HG03103 (cell line): ENCODE measurements at regions not wholly inside any gene's neighbourhood (a gene's known extent, or its start where the extent isn't known, plus 50 kb on each side); places are given as distances from the start of the nearest gene placed in this dataset.
"Not testable (repeated sequence)": the region's sequence is repeated elsewhere in the genome, so short reads cannot be mapped to it uniquely, and the experiment has no call there.

Experiments
- ATAC-seq: cut with Tn5 transposase; IDR thresholded peaks from one replicate; pipeline ENCODE4 v1.9.1; 2021; ENCODE audit warnings: low read depth; ENCODE audit not compliant: unreplicated experiment

DNA sequence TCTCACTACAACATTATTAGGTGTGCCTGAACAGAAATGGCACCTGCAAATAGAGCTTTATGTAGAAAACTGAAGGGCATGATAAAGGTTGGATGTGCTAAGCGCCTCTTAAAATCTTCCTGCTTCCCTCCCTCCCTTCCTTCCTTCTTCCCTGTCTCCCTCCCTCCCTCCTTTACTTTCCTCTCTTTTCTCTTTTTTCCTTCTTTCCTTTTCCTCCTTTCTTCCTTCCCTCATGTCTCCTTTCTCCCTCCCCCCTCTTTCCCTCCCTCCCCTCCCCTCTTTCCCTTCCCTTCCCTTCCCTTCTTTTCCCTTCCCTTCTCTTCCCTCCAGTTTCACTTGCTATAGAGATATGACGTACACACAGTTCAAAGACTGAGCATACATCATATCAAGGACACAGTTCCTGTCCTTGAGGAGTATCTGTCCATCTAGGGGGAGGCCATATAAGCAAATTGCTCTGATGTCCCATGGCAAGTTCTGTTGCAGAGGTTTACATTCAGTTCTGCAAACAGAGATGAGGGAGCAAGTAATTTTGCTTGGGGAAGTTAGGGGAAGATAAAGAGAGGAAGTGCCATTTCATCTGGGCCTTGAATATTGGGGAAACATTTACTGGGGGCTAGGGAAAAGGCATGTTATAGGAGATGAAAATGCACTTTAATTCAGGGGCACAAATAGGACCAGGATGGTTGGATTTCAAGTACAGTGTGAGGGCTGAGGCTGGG, 79.0 kb upstream of the EEF1E1 start:
- ATAC-seq: no peak

DNA sequence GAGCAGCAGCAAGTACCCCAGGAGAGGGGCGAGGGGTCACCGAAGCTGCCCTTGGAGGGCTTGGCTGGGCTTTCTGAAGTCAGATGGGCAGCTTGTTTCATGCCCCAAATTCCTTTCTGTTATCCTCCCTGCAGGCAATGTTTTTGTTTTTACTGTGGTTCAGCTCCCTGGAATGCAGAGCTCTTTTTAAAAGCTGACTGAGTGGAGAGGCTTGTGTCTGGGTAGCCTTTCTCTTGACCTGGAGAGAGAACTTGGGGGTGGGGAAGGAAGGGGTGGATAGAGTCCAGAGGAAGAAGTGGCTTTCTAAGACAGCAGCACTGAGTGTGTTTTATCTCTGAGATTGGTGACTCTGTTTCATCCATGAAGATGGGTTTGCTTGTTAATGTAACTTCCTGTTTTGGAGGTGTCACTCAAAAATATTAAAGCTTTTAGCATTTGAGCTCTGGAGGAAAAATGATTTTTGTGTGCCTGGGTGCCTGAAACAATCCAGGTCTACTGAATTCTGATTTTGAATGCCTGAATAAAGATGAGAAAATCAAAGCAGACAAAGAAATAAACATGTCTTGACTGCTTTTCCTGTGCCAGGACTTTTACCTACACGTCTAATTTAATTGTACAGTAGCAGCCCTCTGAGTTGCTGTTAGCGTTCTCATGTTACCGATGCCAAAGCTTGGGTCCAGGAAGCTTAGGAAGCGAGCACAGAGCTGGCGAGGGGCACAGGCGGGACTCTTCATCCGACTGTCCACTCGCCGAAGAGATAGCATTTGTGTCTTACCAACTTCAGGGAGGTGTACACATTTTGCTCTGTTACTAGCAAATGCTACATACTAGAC, 78.2 kb upstream of the EEF1E1 start:
- ATAC-seq: no peak

DNA sequence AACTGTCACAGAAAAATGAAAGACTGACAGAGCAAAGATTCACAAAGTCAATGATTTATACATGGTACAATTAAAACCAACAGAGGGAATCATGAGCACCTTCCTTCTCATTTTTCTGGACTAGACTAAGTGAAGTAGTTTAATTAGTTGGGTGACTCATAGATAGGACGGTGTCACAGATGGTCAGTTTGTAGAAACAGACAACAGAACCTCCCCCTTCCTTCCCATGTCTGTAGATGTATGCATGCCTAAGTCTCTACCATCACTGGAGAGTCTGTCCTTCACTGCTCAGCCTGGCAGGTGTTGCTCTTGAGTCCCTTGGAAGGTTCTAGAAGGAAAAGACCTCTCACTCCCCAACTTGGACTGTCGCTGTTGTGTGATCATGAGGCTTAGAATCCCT, 75.4 kb upstream of the EEF1E1 start:
- ATAC-seq: no peak

DNA sequence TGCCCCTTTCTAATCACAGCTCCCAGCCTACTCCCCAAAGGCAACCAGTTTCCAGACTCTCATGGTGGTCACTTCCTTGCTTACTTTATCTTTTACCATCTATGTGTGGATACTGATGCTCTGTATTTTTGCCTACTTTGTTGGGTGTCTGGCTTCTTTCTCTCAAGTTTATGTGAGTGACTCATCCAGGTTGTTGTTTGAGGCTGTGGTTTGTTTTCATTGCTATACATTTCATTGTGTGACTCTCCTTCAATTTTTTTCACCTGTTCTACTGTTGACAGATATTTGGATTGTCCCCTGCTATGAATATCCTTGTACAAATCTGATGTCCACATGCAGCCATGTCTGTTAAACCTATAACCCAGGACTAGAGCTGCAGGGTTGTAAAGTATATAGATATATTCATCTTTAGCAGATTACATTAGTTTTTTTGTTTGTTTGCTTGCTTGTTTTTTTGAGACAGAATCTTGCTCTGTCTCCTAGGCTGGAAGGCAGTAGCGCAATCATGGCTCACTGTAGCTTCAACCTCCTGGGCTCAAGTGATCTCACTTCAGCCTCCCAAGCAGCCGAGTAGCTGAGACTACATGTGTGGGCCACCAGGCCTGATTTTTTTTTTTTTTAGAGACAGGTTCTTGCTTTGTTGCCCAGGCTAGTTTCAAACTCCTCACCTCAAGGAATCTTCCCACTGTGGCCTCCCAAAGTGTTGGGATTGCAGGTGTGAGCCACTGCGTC, 72.9 kb upstream of the EEF1E1 start:
- no peak for ATAC-seq

DNA sequence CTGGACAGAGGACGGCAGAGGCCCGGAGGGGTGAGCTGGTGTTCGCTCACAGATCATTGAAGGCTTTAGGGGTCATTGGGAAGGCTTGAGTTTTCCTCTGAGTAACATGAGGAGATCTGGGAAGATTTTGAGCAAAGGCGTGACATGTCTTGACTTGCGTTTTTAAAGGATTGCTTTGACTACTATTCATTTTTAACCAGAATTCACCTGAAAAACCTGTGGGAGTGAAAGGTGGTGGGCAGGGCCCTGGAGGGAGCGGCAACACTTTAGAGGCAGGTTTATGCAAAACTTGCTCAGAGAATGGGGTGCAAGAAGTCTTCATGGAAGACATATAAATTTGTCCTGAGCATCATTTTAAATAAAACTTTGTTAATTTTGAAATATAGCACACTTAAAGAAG, 72.2 kb upstream of the EEF1E1 start:
- no peak for ATAC-seq

DNA sequence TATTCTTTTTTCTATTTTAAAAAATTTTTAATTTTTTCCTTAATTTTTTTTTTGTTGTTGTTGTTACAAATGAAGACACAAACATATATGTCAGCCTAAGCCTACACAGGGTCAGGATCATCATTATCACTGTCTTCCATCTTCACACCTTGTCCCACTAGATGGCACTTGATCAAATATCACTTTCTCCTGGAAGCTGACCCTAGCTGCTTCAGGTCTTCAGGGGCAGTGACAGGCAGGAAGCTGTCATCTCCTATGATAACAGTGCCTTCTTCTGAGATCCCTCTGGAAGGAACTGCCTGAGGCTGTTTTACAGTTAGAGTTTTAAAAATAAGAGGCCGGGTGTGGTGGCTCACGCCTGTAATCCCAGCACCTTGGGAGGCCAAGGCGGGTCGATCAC, 70.2 kb upstream of the EEF1E1 start:
- no peak for ATAC-seq

DNA sequence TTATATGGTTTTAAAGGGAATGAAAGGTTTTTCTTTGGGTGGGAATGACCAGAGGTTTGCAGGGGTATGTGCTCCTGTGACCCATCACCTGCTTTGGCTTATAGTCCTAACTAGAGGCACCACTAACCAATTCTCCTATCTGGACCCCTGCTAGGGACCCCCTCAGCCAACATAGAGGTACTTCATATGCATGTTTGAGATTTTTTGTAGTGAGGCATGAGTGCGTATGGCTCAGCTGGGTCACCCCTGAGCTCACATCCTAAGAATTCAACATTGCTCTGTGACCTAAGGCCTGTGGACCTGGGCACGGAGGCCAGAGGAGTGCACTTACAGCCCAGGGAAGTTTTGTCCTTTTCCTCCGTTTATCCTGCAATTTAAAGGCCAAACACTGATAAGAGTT, 68.4 kb upstream of the EEF1E1 start:
- ATAC-seq: no peak

DNA sequence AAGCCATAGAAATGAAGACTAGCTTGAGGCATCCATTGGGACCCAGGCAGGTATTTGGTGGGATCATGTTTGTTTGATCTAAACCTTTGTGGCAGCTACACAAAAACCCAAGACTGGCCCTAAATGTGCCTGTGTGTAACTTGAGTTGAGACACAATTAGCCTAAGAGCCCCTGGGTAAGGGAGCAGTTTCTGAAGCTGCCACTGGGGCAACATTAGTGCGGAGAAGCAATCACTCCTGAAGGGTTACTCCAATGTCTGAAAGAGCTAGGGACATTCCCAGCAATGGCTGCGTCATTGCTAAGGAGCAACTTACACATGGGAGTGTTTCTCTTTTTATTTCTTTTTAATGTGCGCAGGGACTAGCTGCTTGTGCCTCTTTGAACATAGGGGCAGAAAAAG, 67.9 kb upstream of the EEF1E1 start:
- no peak for ATAC-seq

DNA sequence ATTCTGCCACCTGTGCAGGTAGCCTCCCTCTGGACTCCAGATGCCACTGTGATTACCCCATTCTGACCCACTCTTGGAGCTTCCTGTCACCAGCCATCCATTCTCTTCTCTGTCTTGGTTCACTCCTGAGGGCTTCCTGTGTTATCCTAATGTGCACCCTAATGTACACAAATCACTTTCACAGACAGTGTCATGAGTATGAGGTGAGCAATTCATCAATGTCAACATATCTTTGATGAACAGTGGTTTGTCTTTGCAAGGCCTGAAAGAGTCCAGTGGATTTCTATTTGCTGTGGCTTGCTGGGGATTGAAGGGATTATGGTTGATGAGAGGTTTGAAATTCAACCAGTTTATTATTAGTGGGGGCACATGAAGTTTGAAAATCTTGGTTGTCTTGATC, 63.8 kb upstream of the EEF1E1 start:
- ATAC-seq: no peak

DNA sequence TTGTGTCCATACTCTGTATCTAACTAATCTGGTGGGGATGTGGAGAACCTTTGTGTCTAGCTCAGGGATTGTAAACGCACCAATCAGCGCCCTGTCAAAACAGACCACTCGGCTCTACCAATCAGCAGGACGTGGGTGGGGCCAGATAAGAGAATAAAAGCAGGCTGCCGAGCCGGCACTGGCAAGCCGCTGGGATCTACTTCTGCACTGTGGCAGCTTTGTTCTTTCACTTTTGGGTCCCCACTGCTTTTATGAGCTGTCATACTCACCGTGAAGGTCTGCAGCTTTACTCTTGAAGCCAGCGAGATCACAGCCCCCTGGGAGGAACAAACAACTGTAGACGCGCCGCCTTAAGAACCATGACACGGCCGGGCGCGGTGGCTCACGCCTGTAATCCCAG, 62.7 kb upstream of the EEF1E1 start:
- ATAC-seq: not testable (repeated sequence)

DNA sequence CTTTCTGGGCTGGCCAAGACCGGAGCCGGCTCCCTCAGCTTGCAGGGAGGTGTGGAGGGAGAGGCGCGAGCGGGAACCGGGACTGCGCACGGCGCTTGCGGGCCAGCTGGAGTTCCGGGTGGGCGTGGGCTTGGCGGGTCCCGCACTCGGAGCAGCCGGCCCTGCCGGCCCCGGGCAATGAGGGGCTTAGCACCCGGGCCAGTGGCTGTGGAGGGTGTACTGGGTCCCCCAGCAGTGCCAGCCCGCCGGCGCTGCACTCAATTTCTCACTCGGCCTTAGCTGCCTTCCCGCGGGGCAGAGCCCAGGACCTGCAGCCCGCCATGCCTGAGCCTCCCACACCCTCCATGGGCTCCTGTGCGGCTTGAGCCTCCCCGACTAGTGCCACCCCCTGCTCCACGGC, 61.9 kb upstream of the EEF1E1 start:
- ATAC-seq: not testable (repeated sequence)

DNA sequence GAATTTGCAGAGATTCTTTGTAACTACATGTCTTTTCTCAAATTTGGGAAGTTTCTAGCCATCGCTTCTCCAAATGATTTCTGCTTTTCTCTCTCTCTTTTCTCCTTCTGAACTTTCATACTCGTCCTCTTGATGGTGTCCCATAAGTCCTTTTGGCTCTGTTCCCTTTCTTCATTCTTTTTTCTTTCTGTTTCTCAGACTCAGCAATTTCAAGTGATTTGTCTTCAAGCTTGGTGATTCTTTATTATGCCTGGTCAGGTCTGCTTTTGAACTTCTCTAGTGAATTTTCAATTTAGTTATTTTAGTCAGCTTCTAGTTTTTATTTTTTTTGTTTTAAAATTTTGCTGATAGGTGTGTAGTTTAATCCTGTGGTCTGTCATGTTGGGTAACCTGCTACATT, 57.6 kb upstream of the EEF1E1 start:
- no peak for ATAC-seq

DNA sequence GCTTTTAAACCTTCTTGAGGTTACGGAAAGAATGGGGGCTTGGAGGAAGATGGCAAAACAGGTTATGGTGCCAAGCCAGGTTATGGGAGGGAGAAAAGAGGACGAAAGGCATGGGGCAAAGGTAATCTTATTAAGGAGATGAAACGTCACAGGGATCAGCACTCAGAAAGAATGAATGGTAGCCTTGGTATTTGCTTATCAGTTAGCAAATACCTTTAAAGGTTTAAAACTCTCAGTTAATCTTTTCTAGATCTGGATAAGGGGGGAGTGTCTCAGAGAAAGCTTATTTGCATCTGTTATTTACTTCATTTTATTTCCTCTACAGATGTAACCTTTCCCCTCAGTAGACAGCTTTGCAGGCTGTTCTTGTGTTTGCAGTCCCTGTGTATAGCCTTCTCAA, 55.5 kb upstream of the EEF1E1 start:
- ATAC-seq: no peak

DNA sequence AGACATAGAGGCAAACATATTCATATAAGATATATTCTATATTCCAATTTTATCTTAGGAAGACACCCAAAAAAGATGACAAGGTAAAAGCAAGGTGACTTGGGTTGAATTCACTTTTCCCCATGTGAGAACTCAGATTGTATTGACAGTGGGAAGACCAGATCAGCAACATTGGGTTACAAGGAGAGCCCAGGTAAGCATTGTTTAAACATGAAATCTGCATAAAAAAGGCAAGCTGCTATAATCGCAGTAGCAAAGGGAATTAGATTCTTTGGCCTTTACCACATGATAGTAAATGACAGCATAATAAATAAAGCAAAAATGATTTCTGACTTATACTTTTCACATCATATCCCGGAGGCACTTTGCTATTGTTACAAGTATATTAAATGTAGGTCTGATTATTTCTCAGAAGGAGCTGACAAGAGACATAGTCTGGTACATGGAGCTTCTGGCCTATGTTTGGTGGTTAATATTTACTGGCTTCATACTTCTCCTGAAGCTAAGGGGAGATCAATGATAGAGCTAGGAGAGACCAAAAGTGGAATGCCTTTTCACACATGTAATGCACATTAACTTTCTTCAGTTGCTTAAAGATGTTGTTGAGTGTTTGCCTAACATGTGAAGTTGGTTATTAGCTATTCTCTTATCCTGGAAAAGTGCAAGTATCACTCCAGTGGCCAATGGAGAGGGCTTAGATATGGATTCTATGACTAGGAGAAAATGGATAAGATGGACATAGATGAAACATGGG, 53.1 kb upstream of the EEF1E1 start:
- no peak for ATAC-seq
